Eye (tissue), 1 donor: ENCODE measurements at regions not wholly inside any gene's neighbourhood (a gene's known extent, or its start where the extent isn't known, plus 50 kb on each side); places are given as distances from the start of the nearest gene placed in this dataset.
A peak's percentile ranks its signal among the peaks of the same experiment; 100 is the strongest.

Experiments used
- DNase-seq: peaks from one replicate; pipeline ENCODE4 v3.0.0-alpha.2; 2015

DNA sequence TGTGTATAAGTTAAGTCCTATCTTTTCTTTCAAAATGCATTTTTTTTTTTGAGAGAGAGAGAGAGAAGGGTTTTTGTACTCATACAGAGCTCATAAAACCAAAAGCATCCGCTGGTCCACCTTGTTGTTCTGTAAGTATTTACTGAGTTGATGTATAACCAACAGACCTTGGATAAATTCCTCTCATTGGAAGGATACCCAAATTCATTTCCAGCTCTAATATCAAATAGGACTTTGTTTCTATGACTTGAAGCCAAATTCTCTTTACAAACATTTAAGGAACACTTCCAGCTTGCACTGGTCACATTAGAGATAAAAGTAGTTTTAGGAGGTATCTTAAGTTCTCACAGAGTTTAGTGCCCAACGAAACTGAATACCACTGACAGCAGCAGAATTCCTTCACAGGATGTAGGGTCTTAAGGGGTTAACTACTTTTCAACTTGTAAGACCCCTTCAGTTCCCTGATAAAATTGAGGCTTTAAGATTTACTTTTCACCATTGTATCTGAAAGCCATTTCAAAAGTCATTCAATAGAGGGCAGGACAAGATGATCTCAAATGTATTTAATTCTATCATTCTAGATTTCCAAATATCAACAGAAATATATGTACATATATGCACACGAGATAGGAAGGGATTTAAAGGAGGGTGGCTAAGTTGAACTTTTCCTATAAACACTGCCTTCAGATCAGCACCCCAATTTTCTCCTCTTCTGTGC is 1398.5 kb upstream of the CELF4 start:
- no peak for DNase-seq

DNA sequence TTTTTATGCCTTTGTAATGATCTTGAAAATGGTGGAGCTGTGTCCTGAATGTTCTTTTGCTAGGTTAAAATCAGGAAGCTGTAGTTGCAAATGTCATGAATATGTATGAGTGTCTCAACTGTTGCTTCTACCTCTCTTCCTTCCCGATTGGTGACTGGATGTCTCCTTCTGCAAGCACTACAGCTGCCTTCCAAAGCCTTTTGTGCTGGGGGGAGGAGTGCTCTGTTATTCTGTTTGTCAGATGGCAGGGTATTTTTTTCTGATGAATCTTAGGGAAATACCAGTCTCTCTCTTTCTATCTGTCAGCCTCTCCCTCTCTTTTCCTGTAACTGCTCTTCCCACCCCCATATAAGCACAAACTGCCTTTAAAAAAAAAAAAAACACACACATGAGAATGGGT is 1396.3 kb upstream of the CELF4 start:
- DNase-seq = no peak

DNA sequence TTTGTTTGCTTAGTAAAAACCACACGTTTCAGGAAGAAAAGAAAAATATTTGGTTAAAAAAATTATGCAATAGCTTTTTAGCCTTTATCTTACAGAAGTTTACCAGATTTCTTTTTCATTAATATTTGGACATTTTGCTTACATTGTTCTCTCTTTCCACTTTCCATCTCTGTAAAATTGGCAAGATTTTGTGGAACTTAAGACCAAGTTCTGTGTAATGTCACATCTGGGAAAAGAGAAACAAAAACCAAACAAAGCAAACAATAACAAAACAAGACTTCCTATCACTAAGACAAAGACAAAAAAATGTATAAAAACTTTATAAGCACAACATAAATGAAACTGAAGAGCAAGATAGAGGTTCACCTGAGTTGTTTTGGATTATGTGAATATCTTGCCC is 1392.1 kb upstream of the CELF4 start:
- peak; percentile 10 for DNase-seq

DNA sequence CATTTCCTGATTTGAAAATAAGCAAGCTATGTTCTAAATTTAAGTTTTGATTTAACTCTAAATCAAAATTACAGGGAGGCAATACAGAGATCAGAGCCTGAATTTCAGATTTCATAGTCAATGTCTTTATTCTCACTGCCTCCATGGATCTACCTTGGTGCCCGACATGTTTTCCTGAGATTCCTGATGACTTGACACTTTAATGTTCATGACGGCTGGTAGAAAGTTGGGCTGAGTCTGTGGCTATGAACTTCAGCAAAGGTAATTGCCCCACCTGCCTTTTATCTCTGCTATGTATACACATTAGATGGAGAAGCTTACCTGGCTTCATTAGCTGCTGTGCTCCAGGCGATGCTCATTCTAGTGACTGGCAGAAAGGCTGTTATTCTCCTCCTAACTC is 1390.5 kb upstream of the CELF4 start:
- DNase-seq = no peak

DNA sequence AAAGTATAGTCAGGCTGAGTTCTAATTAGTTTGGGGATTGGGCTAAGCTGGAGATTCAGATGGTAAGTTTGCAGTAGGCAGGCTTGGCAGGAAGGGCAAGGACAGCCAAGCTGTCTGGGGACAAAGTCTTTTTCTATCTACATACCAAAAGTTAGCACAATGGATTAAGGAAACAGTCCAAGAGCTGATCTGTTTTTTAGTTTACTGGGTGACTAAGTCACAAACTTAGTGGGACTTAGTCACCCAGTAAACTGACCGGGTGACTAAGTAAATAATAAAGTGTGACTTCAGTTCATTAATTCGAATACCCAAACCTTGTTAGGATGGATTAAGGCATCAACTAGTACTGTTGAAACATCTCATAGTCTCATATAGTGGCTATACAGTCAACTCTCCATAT is 1386.0 kb upstream of the CELF4 start:
- no peak for DNase-seq

DNA sequence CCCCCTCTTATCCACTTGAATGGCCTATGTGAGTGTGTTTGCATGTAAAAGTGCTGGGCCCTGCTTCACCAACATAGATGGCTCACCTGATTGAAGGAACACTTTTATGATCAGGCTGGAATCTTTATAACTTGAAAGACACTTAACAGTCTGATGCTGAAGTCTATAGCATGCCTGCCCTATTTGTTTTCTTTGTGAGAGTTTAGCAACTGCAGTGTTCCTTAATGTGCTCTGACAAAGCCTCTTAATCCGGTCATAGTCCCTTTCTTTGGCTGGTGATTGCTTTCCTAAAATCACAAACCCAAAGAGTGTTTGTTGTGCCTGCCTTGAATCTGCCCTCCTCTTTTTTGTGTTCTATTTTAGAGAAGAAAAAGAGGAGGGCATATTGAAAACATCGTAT is 1382.8 kb upstream of the CELF4 start:
- DNase-seq = peak; percentile 7

DNA sequence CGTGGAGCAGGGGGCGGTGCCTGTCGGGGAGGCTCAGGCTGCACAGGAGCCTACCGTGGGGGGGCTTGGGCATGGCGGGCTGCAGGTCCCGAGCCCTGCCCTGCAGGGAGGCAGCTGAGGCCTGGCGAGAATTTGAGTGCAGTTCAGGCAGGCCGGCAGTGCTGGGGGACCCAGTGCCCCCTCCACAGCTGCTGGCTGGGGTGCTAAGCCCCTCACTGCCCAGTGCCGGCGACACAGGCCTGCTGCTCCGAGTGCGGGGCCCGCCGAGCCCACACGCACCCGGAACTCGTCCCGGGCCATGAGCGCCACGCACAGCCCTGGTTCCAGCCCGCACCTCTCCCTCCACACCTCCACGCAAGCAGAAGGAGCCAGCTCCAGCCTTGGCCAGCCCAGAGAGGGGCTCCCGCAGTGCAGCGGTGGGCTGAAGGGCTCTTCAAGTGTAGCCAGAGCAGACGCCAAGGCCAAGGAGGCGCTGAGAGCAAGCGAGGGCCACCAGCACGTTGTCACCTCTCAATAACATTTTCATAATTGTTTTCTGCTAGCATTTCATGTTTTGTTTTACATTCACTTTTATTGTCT is 1378.9 kb upstream of the CELF4 start:
- no peak for DNase-seq

DNA sequence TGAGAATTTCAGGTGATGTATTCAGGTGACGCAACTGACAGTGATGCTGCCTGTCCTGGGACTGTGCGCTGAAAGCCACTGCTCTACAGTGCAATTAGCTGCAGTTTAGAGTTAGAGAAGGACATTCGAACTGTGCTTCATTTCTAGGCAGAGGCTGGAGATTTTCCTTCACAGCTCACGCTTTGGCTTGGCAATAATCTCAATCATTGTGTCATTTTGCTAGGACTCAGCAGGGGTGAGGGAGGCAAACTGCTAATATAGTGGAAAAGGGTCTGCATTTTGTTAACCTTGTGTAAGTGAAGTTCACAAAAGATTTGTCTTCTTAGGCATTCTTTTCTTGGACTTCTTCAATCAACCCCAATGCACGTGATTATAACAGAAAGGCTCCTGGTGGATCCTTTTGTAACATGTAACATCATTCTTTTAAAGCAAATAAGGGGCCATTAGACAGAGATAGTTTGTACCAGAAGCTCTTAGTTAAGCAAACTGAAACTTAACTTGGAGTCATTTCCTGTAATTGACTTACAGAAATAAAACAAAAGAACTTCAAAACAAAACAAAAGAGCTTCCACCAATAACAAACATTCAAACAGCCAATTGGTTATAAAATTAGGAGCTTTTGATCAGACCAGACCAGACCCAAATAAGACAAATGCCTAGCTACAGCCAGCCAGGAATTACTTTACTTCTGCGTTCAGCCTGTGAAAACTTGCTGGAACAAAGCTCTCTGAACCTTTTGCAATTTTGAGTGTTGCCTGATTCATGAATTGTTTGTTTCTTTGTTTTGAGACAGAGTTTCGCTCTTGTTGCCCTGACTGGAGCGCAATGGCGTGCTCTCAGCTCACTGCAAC is 1376.3 kb upstream of the CELF4 start:
- DNase-seq = peak; percentile 9

DNA sequence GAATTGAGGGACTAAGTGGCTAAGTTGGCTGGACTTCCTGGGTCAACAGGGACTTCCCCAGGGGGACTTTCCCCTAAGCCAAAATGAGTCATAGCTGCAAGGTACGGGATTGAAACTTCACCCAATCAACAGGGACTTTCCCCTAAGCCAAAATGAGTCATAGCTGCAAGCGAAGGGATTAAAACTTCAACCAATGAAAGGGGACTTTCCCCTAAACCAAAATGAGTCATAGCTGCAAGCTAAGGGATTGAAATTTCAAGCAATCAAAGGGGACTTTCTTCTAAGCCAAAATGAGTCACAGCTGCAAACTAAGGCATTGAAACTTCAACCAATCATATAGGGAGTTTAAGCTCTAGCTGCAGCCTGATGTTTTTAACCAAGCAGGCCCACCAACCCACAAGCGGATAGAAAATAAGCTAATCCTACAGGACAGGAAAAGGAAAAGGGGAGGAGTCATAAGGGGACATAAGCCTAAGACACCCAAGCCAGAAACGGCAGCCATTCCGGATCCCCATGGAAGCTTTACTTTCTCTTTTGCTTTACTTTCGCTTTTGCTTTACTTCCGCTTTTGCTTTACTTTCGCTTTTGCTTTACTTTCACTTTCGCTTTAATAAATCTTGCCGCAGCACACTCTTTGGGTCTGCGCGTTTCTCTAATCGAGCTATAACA is 1375.4 kb upstream of the CELF4 start:
- no peak for DNase-seq

DNA sequence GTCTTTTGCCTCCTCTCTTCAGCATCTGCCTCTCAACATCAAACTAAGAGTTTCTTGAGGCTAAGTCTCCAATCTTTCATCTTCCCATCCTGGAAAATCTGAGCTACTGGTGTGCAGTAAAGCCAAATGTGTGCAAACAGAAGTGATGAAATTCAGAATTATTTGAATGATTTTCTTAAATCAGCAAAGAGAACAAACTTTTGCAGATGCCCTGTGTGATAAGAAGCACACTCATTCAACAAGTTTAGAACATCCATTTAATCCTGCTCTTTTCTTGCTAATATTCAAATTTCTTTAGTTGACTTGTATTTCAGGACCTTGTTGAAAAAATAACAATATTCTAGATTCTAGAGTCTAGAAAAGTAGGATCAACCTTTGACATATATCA is 1374.9 kb upstream of the CELF4 start:
- no peak for DNase-seq

DNA sequence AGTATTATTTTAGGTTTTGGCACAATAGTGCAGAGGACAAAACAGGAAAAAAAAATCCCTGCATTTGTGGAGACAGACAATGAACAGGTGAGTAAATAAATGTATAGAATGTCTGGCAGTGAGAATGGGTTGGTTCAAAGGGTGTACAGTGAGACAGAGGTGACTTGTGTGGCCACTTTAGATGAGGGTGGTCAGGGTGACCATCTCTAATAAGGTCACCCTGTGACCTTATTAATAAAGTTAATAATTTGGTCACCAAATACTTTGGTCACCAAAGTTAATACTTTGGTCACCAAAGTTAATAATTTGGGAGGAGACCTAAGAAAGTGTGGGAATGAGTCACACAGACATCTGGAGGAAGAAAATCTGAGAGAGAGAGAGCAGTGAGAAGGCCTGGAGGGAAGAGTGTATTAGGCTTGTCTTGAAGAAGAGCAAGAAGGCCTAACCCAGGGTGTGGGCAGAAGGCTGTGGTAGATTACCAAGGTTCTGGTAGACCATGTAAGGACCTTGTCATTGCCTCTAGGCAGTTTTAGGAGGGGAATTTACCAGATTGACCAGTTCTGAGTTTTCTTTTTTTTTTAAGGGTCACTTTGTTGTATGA is 1368.4 kb upstream of the CELF4 start:
- DNase-seq = no peak

DNA sequence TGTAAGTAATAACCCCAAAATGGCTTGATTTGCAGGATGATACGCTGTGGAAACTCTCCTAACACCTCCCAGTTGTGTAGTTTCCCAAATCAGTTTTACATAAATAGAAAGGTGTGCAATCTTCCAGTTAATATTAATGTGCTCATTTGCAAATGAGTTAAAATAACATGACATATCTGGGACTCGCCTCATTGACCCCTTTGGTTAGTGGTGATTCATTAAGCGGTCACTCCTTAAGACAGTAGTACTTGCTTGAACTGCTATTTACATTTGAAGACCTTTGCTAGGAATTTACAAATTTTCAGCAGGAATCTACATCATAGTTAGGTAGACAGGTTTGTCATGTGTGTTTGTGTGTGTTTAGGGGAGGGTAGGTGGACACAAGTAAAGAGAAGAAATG is 1367.7 kb upstream of the CELF4 start:
- DNase-seq = no peak

DNA sequence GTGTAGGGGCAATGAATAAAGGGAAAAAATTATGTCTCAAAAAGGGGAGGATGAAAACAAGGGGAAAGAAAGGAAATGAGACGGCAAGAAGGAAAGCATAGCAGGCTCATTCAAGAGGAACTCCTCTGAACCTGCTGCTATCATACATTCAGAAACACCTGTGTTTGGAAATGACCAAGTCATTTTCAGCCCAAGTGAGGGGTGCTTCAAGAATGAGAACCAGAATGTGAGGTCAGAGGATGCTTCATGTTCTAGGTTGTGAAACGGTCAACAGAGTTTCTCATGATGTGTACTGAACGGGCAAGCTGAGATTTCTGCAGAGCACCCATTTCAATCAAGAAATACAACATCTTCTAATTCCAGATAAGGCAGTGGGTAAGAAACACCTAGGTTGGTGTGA is 1367.2 kb upstream of the CELF4 start:
- DNase-seq = no peak

DNA sequence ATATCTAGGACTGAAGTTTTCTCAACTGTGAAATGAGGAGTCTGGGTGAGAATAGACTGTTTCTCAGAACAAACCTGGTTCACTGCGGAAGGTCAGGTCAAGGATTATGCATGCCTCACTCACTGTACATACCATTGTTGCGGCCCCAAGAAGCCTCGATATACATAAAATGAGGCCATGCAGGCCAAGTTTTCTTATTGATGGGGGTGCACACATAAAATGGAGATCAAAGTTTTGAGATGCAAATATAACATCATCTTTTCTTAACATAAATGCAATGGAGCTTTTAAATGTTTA is 1366.1 kb upstream of the CELF4 start:
- no peak for DNase-seq

DNA sequence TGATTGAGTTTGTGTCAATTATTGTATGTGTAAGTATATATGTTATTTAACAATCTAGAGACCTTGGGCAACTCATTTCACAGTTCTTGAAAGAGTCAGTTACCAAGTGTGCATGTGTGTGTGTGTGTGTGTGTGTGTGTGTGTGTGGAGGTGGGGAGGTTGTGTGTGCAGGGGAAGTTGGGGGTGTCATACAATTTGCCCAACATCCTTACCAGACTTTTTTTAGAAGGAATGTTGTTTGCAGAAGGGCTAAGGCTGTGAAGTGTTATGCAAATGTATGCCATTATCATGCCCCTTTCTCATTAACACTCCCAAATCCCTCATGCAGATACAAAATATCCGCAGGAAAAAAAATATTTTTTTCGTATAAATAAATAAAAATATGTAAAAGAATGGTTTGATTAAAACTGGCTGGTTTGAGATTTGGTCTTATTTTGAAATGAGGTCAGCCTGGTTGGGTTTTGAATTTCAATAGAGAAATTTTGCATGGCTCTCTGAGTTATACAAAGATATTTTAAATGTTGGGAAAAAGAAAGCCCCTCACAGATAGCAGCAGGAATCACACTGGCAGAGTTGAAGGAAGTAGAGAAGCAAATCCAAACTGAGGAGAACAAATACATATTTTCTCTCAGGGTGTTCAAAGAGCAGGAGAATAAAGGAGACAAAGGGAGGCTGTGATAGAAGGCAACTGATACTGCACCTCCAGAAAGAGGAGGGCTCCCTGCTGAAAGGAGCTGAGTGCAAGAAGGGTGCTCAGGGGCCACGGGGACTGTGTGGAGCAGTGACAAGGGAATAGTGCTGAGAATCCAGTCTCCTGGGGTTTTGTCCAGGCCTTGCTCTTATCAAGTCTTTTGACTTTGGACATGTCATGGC is 1365.5 kb upstream of the CELF4 start:
- DNase-seq = no peak

DNA sequence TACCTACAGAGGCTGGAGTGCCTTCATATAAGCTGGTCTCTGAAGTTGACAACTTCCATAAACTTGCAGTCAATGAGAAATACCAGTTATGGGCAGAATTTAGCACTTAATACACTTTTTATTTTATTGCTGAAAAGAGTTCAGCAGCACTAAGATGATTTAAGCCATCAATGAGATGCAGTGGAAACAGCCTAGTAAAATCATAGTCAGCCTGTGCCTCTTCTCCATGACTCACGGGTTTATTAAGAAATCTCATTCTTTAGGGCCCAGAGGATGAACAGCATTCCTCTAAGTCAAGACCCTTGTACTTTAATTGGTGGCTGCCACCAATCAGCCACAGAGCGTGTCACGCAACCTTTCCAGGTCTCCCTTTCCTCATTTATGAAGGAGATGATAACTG is 1357.9 kb upstream of the CELF4 start:
- DNase-seq = no peak

DNA sequence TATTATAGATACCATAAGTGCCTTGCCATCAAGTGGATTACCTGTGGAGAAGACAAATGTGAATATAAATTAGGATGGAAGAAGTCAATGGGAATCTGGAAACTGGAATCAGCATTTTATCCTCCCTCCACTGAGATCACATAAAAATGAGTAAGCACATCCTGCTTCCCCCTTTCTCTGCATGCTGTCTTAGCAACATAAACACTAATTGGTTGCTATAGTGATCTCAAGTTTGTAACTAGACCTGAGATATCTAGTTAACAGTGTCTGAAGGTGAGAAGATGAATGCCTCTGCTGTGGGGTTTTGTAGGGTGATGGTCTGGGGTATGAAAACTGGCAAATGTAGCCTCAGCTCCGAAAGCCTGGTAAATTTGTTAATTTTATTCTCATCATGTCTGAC is 1357.5 kb upstream of the CELF4 start:
- DNase-seq = no peak

DNA sequence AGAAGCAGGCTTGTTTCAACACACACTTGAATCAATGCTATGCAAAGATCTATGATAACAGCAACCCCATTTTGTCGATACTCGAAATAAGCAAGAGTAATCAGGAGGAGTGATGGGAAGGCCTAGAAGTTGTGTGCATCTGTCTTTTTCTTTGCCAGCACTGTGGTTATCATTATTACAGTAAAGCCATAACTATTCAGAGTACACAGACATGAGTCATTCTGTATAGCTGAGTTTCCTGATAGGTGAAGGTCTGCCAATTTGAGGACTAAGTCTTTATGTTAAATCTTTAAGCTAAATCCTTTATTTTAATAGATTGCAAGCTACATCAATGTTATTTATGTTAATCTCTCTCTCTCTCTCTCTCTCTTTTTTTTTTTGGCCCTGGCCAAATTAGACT is 1344.4 kb upstream of the CELF4 start:
- no peak for DNase-seq

DNA sequence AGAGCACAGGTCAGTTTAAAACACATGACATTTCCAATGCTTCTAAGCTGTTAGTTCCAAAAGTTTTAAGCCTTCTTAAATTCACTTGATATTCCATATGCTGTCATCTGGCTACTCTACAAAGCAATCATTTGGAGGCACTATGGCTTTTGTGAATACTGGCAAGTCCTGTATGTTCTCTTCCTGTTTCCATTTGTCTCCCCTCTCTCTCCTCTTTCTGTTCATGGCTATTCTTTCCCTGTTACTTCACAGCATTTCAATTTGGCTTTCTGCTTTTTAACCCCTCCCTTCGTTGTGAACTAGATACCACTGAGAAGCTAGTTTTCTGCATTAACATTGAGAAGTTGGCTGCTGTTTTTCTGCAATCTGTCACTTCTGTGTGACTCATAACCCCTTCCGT is 1337.2 kb upstream of the CELF4 start:
- DNase-seq = no peak

DNA sequence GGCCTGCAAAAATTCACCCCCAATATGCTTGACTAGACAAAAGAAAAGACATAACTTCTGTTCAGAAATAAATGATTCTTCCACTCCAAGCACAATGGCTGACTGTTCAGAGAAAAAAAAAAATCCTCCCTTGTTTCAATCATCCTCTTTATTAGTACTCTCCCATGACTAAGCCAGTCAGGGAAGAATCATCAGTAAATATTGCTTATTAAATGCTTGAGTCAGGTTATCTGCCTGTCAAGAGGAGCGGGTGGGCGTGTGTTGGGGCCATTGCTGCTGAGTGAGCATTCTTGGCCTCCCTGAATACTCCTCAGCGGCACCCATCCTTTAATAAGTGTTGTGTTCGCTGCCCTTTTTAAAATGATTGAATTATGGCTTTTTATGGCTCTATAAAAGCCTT is 1334.8 kb upstream of the CELF4 start:
- no peak for DNase-seq

DNA sequence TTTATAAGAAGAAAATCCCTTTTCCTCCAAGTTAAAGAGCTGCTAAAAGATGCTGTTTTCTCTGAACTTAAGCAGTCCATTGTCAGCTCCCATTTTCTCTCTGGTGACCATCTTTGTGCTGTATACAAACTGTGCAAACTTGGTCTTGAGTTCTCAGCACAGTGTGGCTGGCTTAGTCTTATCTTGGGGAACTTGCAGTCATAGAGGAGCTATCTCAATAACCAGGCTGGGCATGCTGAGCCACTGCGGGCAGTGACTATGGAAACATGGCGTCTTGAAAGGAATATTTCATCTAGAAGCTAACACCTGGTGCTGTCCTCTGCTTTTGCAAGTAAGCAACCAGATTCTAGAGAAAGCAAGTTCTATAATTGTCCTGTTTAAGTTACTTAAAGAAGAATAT is 1334.4 kb upstream of the CELF4 start:
- no peak for DNase-seq

DNA sequence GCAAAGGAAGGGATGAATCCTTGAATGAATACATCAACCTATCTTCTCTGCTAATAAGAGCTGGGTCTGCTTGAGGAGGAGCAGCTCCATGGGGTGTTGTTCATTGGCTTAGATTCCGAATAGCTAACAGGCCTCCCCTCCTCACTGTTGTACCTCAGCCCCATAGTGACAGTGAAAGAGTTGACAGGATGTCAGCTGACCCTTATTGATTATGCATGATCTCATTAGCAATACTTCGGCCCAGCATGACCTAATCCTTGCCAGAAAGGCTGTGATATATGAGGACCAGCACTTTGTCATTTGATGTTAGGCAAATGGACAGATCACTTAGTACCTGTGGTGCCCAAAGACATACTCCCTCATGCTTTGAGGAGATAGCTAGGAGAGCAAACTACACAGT is 1333.7 kb upstream of the CELF4 start:
- DNase-seq = peak; percentile 36

DNA sequence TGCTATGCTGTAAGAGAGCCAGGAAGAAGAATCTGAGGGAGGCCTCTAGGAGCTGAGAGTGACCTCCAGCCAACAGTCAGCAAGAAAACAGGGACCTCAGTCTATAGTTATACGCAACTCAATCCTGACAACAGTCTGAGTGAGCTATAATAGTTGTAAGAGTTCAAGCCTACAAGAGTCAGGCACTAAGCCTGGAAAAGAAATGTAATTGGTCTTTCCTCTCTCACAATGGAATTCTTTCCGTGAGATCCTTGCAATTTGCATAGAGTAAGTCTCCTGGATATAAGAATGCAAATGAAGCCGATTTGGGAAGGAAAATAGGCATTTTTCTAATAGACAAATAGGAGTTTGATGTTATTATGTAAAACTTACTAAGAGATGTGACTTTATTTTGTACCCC is 1332.6 kb upstream of the CELF4 start:
- DNase-seq = no peak
